DND-41 (cell line): ENCODE measurements at regions not wholly inside any gene's neighbourhood (a gene's known extent, or its start where the extent isn't known, plus 50 kb on each side); places are given as distances from the start of the nearest gene placed in this dataset.

Experiments used
- ATAC-seq: fragments of 200-7000 bp; cut with Tn5 transposase; 3 replicates; pipeline ENCODE4 v1.9.1; 2021; ENCODE audit warnings: low read depth; ENCODE audit not compliant: insufficient read depth
- DNase-seq: peaks from one replicate; pipeline ENCODE4 v3.0.0-alpha.2; 2020
- H2AFZ ChIP-seq: 2 replicates; pipeline ENCODE4 v1.6.0; 2012; ENCODE audit warnings: low read depth, low read length
- H3K27ac ChIP-seq: 2 replicates; pipeline ENCODE4 v1.5.1; 2012; ENCODE audit warnings: low read length, inconsistent platforms
- H3K27me3 ChIP-seq: fragments of 200-600 bp; sonication (generic); 2 replicates; pipeline ENCODE4 v1.6.0; 2012; ENCODE audit warnings: low read length, mild to moderate bottlenecking, inconsistent platforms; ENCODE audit not compliant: insufficient read depth, poor library complexity
- H3K36me3 ChIP-seq: 2 replicates; pipeline ENCODE4 v1.5.1; 2012; ENCODE audit warnings: low read length, inconsistent platforms; ENCODE audit not compliant: insufficient read depth
- H3K4me1 ChIP-seq: 2 replicates; pipeline ENCODE4 v1.5.1; 2012; ENCODE audit warnings: mild to moderate bottlenecking, low read length; ENCODE audit not compliant: insufficient read depth
- H3K4me2 ChIP-seq: 2 replicates; pipeline ENCODE4 v1.6.0; 2012; ENCODE audit warnings: mild to moderate bottlenecking, moderate library complexity, low read length, inconsistent platforms; ENCODE audit not compliant: insufficient read depth
- H3K4me3 ChIP-seq, 2 experiments: fragments of 200-600 bp in 1 of 2; shearing (Covaris generic) in 1 of 2; 2 replicates each; pipeline ENCODE4 v1.5.1; 2012 to 2016; ENCODE audit warnings: inconsistent platforms in 2 of 2, low read length in 2 of 2, mild to moderate bottlenecking in 2 of 2, low read depth in 1 of 2, moderate library complexity in 1 of 2
- H3K79me2 ChIP-seq: 2 replicates; pipeline ENCODE4 v1.6.0; 2012; ENCODE audit warnings: low read length, inconsistent platforms; ENCODE audit not compliant: insufficient read depth
- H3K9ac ChIP-seq: 2 replicates; pipeline ENCODE4 v1.6.0; 2012; ENCODE audit warnings: low read depth, mild to moderate bottlenecking, inconsistent platforms, low read length, moderate library complexity
- H3K9me3 ChIP-seq: 2 replicates; pipeline ENCODE4 v1.5.1; 2012; ENCODE audit warnings: low read length, moderate library complexity, mild to moderate bottlenecking, inconsistent platforms; ENCODE audit not compliant: insufficient read depth, severe bottlenecking
- H4K20me1 ChIP-seq: 2 replicates; pipeline ENCODE4 v1.6.0; 2012; ENCODE audit warnings: low read length; ENCODE audit not compliant: insufficient read depth
- CTCF ChIP-seq: IDR thresholded peaks from 2 replicates; pipeline ENCODE4 v1.5.1; 2012; ENCODE audit warnings: borderline replicate concordance, low read length, moderate library complexity, mild to moderate bottlenecking; ENCODE audit not compliant: poor library complexity, severe bottlenecking; ENCODE audit errors: extremely low read depth
- EZH2 ChIP-seq: IDR thresholded peaks from 3 replicates; pipeline ENCODE4 v1.6.1; 2012; ENCODE audit warnings: borderline replicate concordance, low read depth, mild to moderate bottlenecking, moderate library complexity, low read length, inconsistent platforms; ENCODE audit not compliant: severe bottlenecking

- no peak overlapping the region for H3K9ac ChIP-seq
- H3K36me3 ChIP-seq, result no peaks in the 10 kb centered on the region
- TF ChIP-seq EZH2 (no peak), CTCF (no peak)
- no peak for ATAC-seq
- no peak overlapping the region for H3K4me3 ChIP-seq
- no peaks in the 10 kb centered on the region for H3K79me2 ChIP-seq
- no peaks in the 10 kb centered on the region for H4K20me1 ChIP-seq
- no peak for DNase-seq
- H3K4me2 ChIP-seq, result no peak overlapping the region
- peaks cover 27% of the 10 kb centered on the region for H3K27me3 ChIP-seq
- no peak overlapping the region for H2AFZ ChIP-seq
- H3K27ac ChIP-seq, result no peak overlapping the region
- no peaks in the 10 kb centered on the region for H3K9me3 ChIP-seq
- no peaks in the 10 kb centered on the region for H3K4me1 ChIP-seq
Observed at GRCh38 chr10:118246332-118247295, 95.5 kb downstream of the FAM204A start.

DNA sequence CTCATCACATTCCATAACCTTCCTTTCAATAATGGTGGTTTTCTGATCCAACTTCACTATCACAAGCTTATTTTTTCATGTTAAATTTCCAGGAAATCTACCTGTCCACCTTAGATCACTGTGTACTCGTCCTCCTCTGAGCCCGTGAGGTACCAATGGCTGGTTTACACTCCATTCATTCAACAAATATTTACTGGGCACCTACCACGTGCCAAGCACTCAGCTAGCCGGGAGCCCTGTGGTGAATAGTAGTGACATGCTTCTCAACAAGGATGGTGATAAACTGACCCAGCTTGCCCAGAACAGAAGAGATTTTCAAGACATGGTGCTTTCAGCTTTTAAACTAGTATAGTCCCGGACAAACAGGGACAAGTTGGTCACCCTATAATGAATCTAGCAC lies 98.2 kb downstream of the FAM204A start:
- DNase-seq (no peak), ATAC-seq (no peak)
- no peaks in the 10 kb centered on the region for H3K9me3 ChIP-seq
- H3K4me3 ChIP-seq, result no peak overlapping the region
- no peaks in the 10 kb centered on the region for H3K79me2 ChIP-seq
- peaks cover 9% of the 10 kb centered on the region for H3K27me3 ChIP-seq
- no peaks in the 10 kb centered on the region for H3K4me1 ChIP-seq
- H4K20me1 ChIP-seq, result no peaks in the 10 kb centered on the region
- H3K27ac ChIP-seq, result no peak overlapping the region
- no peak overlapping the region for H3K9ac ChIP-seq
- TF ChIP-seq CTCF (no peak), EZH2 (no peak)
- no peak overlapping the region for H3K4me2 ChIP-seq
- H2AFZ ChIP-seq, result no peak overlapping the region
- no peaks in the 10 kb centered on the region for H3K36me3 ChIP-seq

DNA sequence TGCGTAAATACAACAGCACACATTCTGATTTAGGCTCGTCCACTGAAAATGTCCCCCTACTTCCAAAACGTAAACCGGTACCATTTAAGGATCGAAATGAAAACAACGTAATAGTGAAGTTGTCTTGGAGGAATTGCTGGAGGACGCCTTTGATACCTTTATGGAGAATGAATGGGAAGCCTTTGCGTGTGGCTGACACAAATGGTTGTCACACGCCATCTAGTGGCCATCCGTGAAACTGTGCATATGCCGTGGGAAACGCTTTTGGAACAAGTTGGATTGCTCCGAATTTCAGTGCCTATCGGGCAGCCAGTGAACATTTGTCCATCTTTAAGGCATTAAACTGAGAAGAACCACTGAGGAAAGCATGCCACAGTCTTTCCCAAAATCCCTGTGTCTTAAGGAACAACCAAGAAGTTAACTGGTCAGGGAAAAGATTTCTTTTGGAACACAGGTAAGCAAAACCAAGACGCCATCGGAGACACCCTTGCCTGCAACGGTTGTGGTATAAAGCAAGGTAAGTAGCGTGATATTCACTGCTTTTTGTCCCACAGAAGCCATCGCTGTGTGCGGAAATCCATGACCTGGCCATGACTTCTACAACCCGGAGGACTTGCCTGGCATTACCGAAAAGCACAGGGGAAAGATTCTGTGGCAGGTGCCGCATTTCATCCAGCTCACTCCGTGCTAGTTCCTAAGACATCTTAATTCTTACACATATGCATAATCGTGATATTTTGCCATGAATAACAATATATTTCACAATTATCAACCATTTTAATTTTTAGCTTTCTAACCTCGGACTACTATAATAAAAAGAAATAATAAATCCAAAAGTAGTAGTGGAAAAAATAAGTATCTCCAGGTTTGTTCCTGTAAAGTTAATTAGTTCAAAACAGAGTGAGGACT lies 100.6 kb downstream of the FAM204A start:
- H3K9ac ChIP-seq, result no peak overlapping the region
- H2AFZ ChIP-seq, result no peak overlapping the region
- no peaks in the 10 kb centered on the region; the same call in 1 of the 2 replicates for H4K20me1 ChIP-seq
- TF ChIP-seq EZH2, result no peak
- TF ChIP-seq CTCF, result peak; percentile 98
- no peaks in the 10 kb centered on the region for H3K4me1 ChIP-seq
- H3K4me2 ChIP-seq, result no peak overlapping the region
- DNase-seq (peak; percentile 64), ATAC-seq (peak; percentile 64; the same call in 1 of the 3 replicates)
- H3K79me2 ChIP-seq, result no peaks in the 10 kb centered on the region
- H3K9me3 ChIP-seq, result no peaks in the 10 kb centered on the region
- no peaks in the 10 kb centered on the region for H3K36me3 ChIP-seq
- H3K27me3 ChIP-seq, result peaks cover 11% of the 10 kb centered on the region
- no peak overlapping the region for H3K27ac ChIP-seq
- no peak overlapping the region for H3K4me3 ChIP-seq
